ENCODE measurements at regions not wholly inside any gene's neighbourhood (a gene's known extent, or its start where the extent isn't known, plus 50 kb on each side); places are given as distances from the start of the nearest gene placed in this dataset.

DNA sequence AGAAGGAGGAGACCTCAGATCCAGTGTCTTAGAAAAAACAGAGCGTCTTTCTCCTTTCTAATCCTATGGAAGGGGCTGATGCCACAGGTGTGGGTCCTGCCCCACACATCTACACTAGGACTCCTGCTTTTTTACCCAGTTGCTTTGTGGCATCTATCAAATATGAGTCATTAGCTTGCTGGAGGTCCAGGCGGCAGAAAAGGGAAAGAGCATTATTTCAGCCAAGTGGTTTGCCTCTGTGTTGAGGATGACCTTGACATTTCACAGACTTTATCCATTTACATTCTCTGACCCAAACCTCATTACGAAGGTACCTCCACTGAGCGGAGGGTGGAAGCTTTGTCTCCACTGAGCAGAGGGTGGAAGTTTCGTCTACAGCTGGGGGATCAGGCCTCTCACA lies 308.4 kb upstream of the KLF6 start:
- no peak for DNase-seq

DNA sequence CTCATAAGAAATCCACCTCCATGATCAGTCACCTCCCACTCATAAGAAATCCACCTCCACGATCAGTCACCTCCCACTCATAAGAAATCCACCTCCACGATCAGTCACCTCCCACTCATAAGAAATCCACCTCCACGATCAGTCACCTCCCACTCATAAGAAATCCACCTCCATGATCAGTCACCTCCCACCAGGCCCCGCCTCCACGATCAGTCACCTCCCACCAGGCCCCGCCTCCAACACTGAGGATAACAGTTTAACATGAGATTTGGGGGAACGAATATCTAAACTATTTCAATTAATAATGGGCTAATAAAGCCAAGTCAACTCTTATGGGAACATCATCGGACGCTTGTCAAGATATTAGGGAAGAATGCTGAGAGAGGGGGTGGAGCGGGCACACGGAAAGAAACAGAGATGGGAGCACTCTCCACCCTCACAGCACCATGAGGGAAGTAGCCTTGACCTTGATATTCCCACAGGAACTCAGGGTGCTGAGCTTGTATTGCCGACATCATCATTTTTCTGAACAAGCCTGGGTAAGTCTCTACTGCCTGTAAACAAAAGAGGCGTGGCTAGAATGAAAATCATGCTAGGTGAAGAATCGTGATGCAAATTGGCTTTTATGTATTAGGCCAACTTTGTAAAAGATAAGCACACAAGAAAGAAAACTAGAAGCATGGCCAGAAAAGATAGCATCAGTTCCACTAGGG lies 303.5 kb upstream of the KLF6 start:
- intact Hi-C loops (cut with DNase I) = loop anchor here in 1 of 4 donors (10.0 kb wide), 1 partner anchor 304 kb away; the partner anchor contains the start of gene KLF6
- H3K27me3 ChIP-seq = no peaks in the 10 kb centered on the region
- no peaks in the 10 kb centered on the region for H3K36me3 ChIP-seq
- 91 to 93% (median 91%) methylated on average over 14 of the region's 14 CpGs for WGBS, 3 donors
- H3K4me3 ChIP-seq = no peak overlapping the region
- H3K9me3 ChIP-seq = no peaks in the 10 kb centered on the region
- H3K27ac ChIP-seq = no peak overlapping the region
- no peak for DNase-seq
- TF ChIP-seq, protein P1, sequence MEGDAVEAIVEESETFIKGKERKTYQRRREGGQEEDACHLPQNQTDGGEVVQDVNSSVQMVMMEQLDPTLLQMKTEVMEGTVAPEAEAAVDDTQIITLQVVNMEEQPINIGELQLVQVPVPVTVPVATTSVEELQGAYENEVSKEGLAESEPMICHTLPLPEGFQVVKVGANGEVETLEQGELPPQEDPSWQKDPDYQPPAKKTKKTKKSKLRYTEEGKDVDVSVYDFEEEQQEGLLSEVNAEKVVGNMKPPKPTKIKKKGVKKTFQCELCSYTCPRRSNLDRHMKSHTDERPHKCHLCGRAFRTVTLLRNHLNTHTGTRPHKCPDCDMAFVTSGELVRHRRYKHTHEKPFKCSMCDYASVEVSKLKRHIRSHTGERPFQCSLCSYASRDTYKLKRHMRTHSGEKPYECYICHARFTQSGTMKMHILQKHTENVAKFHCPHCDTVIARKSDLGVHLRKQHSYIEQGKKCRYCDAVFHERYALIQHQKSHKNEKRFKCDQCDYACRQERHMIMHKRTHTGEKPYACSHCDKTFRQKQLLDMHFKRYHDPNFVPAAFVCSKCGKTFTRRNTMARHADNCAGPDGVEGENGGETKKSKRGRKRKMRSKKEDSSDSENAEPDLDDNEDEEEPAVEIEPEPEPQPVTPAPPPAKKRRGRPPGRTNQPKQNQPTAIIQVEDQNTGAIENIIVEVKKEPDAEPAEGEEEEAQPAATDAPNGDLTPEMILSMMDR (IDR thresholded peaks at IDR 0.05) = no peak
- no peak for TF ChIP-seq EP300 (IDR thresholded peaks at IDR 0.05)
- TF ChIP-seq POLR2A (IDR thresholded peaks at IDR 0.05) = no peak
- peaks cover 6% of the 10 kb centered on the region for H3K4me1 ChIP-seq (ENCODE audit: insufficient read depth)

More for the DNA sequence above, 308.4 kb upstream of the KLF6 start:
- Histone ChIP-seq H3K27me3 (no peaks in the 10 kb centered on the region), H3K9me3 (no peaks in the 10 kb centered on the region), H3K36me3 (no peaks in the 10 kb centered on the region), H3K4me3 (no peak overlapping the region), H3K27ac (no peak overlapping the region), H3K4me1 (ENCODE audit: insufficient read depth) (peaks cover 4% of the 10 kb centered on the region)
- intact Hi-C loops (cut with DNase I) = no loop called here
- TF ChIP-seq, protein P1 (IDR thresholded peaks at IDR 0.05) = no peak
- no peak for TF ChIP-seq POLR2A (IDR thresholded peaks at IDR 0.05)
- TF ChIP-seq EP300 (IDR thresholded peaks at IDR 0.05) = no peak
- 33 to 60% (median 37%) methylated on average over 5 of the region's 5 CpGs for WGBS, 3 donors

DNA sequence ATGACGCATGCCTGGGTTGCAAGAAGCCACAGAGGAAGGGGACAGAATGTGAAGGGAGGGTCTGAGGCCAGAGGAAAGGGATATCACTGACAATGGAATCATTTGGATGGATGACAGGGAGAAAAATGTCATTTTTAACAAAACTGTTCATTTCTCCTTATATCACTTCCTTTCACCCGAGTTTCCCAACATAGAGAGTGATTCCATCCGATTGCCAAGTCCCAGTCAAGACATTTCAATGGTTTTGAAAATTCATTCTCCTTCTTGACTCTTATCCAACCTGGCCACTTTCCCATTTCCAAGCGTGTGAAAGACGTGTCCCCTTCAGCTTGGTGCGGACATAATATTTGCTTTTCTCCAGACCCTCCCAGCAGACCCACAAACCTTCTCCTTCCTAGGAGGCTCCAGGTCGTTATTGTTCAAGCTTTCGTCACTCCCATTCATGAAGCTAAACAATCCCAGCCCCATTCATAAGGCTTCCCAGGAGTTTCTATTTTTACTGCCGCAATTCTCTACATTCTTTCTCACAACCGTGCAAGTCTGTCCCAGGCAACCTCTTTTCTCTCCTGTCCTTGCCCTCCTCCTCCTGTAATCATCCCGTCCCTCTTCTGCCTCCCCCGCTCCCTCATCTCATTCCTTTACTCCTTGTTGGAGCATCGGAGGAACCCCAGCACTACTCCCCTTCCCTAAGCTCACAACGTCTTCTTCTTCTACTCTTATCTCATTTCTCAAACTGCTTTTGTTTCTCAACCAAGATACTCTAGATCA lies 301.3 kb upstream of the KLF6 start:
- Histone ChIP-seq H3K4me3 (no peak overlapping the region), H3K27me3 (no peaks in the 10 kb centered on the region), H3K4me1 (ENCODE audit: insufficient read depth) (peaks cover 18% of the 10 kb centered on the region), H3K36me3 (no peaks in the 10 kb centered on the region), H3K27ac (no peak overlapping the region), H3K9me3 (no peaks in the 10 kb centered on the region)
- no peak for TF ChIP-seq POLR2A (IDR thresholded peaks at IDR 0.05)
- TF ChIP-seq EP300 (IDR thresholded peaks at IDR 0.05) = no peak
- TF ChIP-seq, protein P1 (IDR thresholded peaks at IDR 0.05) = no peak
- 33 to 41% (median 37%) methylated on average over 14 of the region's 14 CpGs for WGBS, 3 donors
- intact Hi-C loops (cut with DNase I) = loop anchor here in 1 of 4 donors (10.0 kb wide), 1 partner anchor 302 kb away; the partner anchor contains the start of gene KLF6
- DNase-seq = no peak

DNA sequence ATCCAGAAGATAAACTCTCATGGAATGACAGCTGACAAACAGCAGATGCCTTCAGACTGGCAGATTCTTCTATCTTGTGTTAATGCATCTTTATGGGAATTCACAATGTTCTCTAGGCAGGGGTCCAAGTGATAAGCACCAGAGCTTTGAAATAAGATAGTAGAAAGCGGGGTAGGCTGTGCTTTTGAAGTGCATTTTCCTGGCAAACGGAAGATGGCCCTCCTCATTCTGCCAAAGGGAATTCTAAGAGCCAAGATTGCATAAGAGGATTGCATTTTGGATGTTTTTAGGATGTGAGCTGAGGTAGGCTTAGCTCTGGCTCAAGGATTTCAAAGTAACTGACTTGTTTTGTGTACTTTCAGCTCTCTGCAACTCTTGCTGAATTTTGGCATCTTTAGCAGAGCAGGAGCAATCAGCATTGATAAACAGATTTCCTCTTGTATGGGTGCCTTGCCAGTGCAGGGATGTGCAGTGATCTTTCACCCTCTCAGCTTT lies 298.5 kb upstream of the KLF6 start:
- Histone ChIP-seq H3K36me3 (no peaks in the 10 kb centered on the region), H3K9me3 (no peaks in the 10 kb centered on the region), H3K4me1 (ENCODE audit: insufficient read depth) (peaks cover 18% of the 10 kb centered on the region), H3K27ac (peak overlapping the region in 1 of 2 donors; percentile 35), H3K27me3 (no peaks in the 10 kb centered on the region), H3K4me3 (no peak overlapping the region)
- DNase-seq = peak in 3 of 5 donors; percentile 36 to 59 (median 54)
- TF ChIP-seq EP300 (IDR thresholded peaks at IDR 0.05) = no peak
- TF ChIP-seq POLR2A (IDR thresholded peaks at IDR 0.05) = no peak
- TF ChIP-seq, protein P1 (IDR thresholded peaks at IDR 0.05) = no peak
- intact Hi-C loops (cut with DNase I) = loop anchor here in 1 of 4 donors (10.0 kb wide), 1 partner anchor 299 kb away; the partner anchor contains the start of gene KLF6
- WGBS, 3 donors = 2 to 10% (median 7%) methylated on average over 2 of the region's 2 CpGs
